ENCODE measurements at regions not wholly inside any gene's neighbourhood (a gene's known extent, or its start where the extent isn't known, plus 50 kb on each side); places are given as distances from the start of the nearest gene placed in this dataset.

- no peak overlapping the region for H3K4me2 ChIP-seq (ENCODE audit: low read length)
- no peaks in the 10 kb centered on the region for H4K20me1 ChIP-seq (ENCODE audit: low read length)
- CTCF ChIA-PET: no interaction called here
These were observed 218.1 kb upstream of the PKN2 start for GRCh38 chr1:88466011-88466410.

GRCh38 chr1:88466899-88467580 is 217.0 kb upstream of the PKN2 start:
- BruUV-seq (replicated peaks): no TSS peak
- no peak for TF ChIP-seq EZH2phosphoT487 (IDR thresholded peaks at IDR 0.05; ENCODE audit: borderline replicate concordance, low read length)
- Histone ChIP-seq H3K9me3 (ENCODE audit: low read length) (no peaks in the 10 kb centered on the region), H3K4me2 (ENCODE audit: low read length) (no peak overlapping the region), H3K79me2 (ENCODE audit: low read length) (no peaks in the 10 kb centered on the region), H3K9me2 (replicated peaks; ENCODE audit: low read length) (no peaks in the 10 kb centered on the region), H3K9ac (ENCODE audit: low read length) (no peak overlapping the region), H2AFZ (ENCODE audit: low read length) (no peak overlapping the region), H3F3A (ENCODE audit: low read length, unreplicated experiment) (no peaks in the 10 kb centered on the region), H3K36me3 (ENCODE audit: low read depth, low read length) (no peaks in the 10 kb centered on the region), H3K27ac (ENCODE audit: low read length) (no peak overlapping the region), H3K27me3 (ENCODE audit: low read length) (peaks cover 15% of the 10 kb centered on the region), H4K20me1 (ENCODE audit: low read length) (no peaks in the 10 kb centered on the region), H3K4me1 (ENCODE audit: insufficient read depth, low read length) (no peaks in the 10 kb centered on the region), H3K4me3 (ENCODE audit: low read length) (no peak overlapping the region)
- ATAC-seq (no peak), DNase-seq (no peak)
- CTCF ChIA-PET: no interaction called here
- intact Hi-C loops (cut with micrococcal nuclease): no loop called here
- POLR2A ChIA-PET (ENCODE audit: unreplicated experiment): no interaction called here

More at GRCh38 chr1:88466011-88466410, 218.1 kb upstream of the PKN2 start:
- Histone ChIP-seq H3F3A (ENCODE audit: low read length, unreplicated experiment) (no peaks in the 10 kb centered on the region), H3K27ac (ENCODE audit: low read length) (no peak overlapping the region), H3K36me3 (ENCODE audit: low read depth, low read length) (no peaks in the 10 kb centered on the region), H3K79me2 (ENCODE audit: low read length) (no peaks in the 10 kb centered on the region), H2AFZ (ENCODE audit: low read length) (no peak overlapping the region), H3K9me2 (replicated peaks; ENCODE audit: low read length) (no peaks in the 10 kb centered on the region), H3K27me3 (ENCODE audit: low read length) (peaks cover 26% of the 10 kb centered on the region), H3K9me3 (ENCODE audit: low read length) (no peaks in the 10 kb centered on the region), H3K4me3 (ENCODE audit: low read length) (no peak overlapping the region), H3K9ac (ENCODE audit: low read length) (no peak overlapping the region), H3K4me1 (ENCODE audit: insufficient read depth, low read length) (no peaks in the 10 kb centered on the region)
- no peak for DNase-seq
- BruUV-seq (replicated peaks): no TSS peak
- ATAC-seq: no peak
- POLR2A ChIA-PET (ENCODE audit: unreplicated experiment): no interaction called here
- no peak for TF ChIP-seq EZH2 (IDR thresholded peaks at IDR 0.05; ENCODE audit: low read length, unreplicated experiment)
- no peak for TF ChIP-seq EZH2phosphoT487 (IDR thresholded peaks at IDR 0.05; ENCODE audit: borderline replicate concordance, low read length)
- TF ChIP-seq CTCF (conservative IDR thresholded peaks at IDR 0.05; ENCODE audit: low read depth, low read length): no peak
- intact Hi-C loops (cut with micrococcal nuclease): no loop called here

DNA sequence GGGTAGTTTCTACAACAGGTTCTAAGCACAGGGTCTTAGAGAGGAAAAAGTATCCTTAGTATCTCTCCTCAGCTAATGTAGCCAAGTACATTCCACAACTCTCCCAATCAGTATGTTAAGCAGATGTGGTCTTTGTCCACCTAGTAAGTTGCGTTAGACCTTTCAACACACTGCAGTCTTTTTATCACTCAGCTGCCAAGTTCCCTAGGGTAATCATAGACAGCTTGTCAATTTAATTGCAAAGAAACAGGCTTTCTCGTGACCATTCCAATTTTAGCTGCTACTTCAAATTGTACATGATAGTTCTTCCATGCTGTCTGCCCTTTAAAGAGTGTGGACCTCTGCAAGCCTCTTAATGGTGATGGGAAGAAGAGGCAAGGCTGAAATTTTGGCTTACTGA is 211.8 kb upstream of the PKN2 start:
- CTCF ChIA-PET: no interaction called here
- no peaks in the 10 kb centered on the region for H3K9me3 ChIP-seq (ENCODE audit: low read length)
- no peak overlapping the region for H3K9ac ChIP-seq (ENCODE audit: low read length)
- no peak overlapping the region for H3K4me2 ChIP-seq (ENCODE audit: low read length)
- ATAC-seq: no peak
- POLR2A ChIA-PET (ENCODE audit: unreplicated experiment): no interaction called here
- no peaks in the 10 kb centered on the region for H3K4me1 ChIP-seq (ENCODE audit: insufficient read depth, low read length)
- H3K79me2 ChIP-seq (ENCODE audit: low read length): no peaks in the 10 kb centered on the region
- no peak for TF ChIP-seq EZH2phosphoT487 (IDR thresholded peaks at IDR 0.05; ENCODE audit: borderline replicate concordance, low read length)
- no peak for TF ChIP-seq CTCF (conservative IDR thresholded peaks at IDR 0.05; ENCODE audit: low read depth, low read length)
- TF ChIP-seq EZH2 (IDR thresholded peaks at IDR 0.05; ENCODE audit: low read length, unreplicated experiment): no peak
- no peak overlapping the region for H3K4me3 ChIP-seq (ENCODE audit: low read length)
- H3F3A ChIP-seq (ENCODE audit: low read length, unreplicated experiment): no peaks in the 10 kb centered on the region
- no peaks in the 10 kb centered on the region for H4K20me1 ChIP-seq (ENCODE audit: low read length)
- H3K9me2 ChIP-seq (replicated peaks; ENCODE audit: low read length): no peaks in the 10 kb centered on the region
- no peaks in the 10 kb centered on the region for H3K36me3 ChIP-seq (ENCODE audit: low read depth, low read length)
- no peaks in the 10 kb centered on the region for H3K27me3 ChIP-seq (ENCODE audit: low read length)
- no peak overlapping the region for H2AFZ ChIP-seq (ENCODE audit: low read length)
- intact Hi-C loops (cut with micrococcal nuclease): no loop called here
- BruUV-seq (replicated peaks): no TSS peak
- DNase-seq: no peak
- H3K27ac ChIP-seq (ENCODE audit: low read length): no peak overlapping the region

Data from PC-3 (cell line).